K562 (cell line): ENCODE measurements at regions not wholly inside any gene's neighbourhood (a gene's known extent, or its start where the extent isn't known, plus 50 kb on each side); places are given as distances from the start of the nearest gene placed in this dataset.
A peak's percentile ranks its signal among the peaks of the same experiment; 100 is the strongest.

Experiments used
- DEAF1 ChIP-seq: fragments of 450-650 bp; formaldehyde crosslinking; IDR thresholded peaks from 2 replicates; pipeline ENCODE4 v1.4.0; 2020; ENCODE audit warnings: mild to moderate bottlenecking, moderate library complexity
- EZH2 ChIP-seq: IDR thresholded peaks from 2 replicates; pipeline ENCODE4 v1.6.1; 2012; ENCODE audit warnings: low read depth, mild to moderate bottlenecking, inconsistent platforms, low read length, borderline replicate concordance
- SRF ChIP-seq, 2 experiments: fragments of 250-450, 450-650 bp in 1 of 2; sonication (Bioruptor Pico) in 1 of 2; sonication (generic) in 1 of 2; formaldehyde crosslinking; IDR thresholded peaks; 2 replicates each; pipeline versions ENCODE4 v1.5.0 to v1.5.1; 2020 to 2022; ENCODE audit warnings: mild to moderate bottlenecking in 1 of 2, missing genetic modification reagents in 1 of 2
- STAT6 ChIP-seq: sonication (generic); formaldehyde crosslinking; IDR thresholded peaks from 2 replicates; pipeline ENCODE4 v1.8.1; 2023; ENCODE audit warnings: mild to moderate bottlenecking, missing genetic modification reagents
- TAF1 ChIP-seq: IDR thresholded peaks from 2 replicates; pipeline ENCODE4 v1.6.1; 2011; ENCODE audit warnings: mild to moderate bottlenecking, low read length, moderate library complexity; ENCODE audit not compliant: insufficient read depth, control insufficient read depth, severe bottlenecking; ENCODE audit errors: extremely low read depth
- UBTF ChIP-seq, 2 experiments: IDR thresholded peaks; 2 replicates each; pipeline ENCODE4 v1.6.1; 2012; ENCODE audit warnings: improper control_type of control experiment in 2 of 2, low read depth in 2 of 2, low read length in 2 of 2, borderline replicate concordance in 1 of 2
- ZNF12 ChIP-seq: sonication (generic); formaldehyde crosslinking; IDR thresholded peaks from 2 replicates; pipeline ENCODE4 v1.4.0; 2020; ENCODE audit warnings: mild to moderate bottlenecking, missing genetic modification reagents
- ZSCAN32 ChIP-seq: fragments of 450-650 bp; formaldehyde crosslinking; IDR thresholded peaks from 2 replicates; pipeline ENCODE4 v1.4.0; 2020; ENCODE audit warnings: mild to moderate bottlenecking, moderate library complexity

- TF ChIP-seq SRF (CRISPR knock-in tag; IDR thresholded peaks at IDR 0.05) = no peak
- TF ChIP-seq UBTF (IDR thresholded peaks at IDR 0.05; ENCODE audit: borderline replicate concordance in 1 of 2, low read depth in 2 of 2, low read length in 2 of 2) = no peak
- TF ChIP-seq ZSCAN32 (CRISPR knock-in tag) = no peak
- peak; percentile 23; the same call in 1 of the 2 replicates for TF ChIP-seq DEAF1 (CRISPR knock-in tag)
- TF ChIP-seq EZH2 = no peak
- no peak for TF ChIP-seq STAT6
- no peak for TF ChIP-seq ZNF12
- no peak for TF ChIP-seq TAF1
These were observed 170.7 kb upstream of the ZCCHC13 start (continued) for GRCh38 chrX:74133156-74133796.
